M059J (cell line): ENCODE measurements at regions not wholly inside any gene's neighbourhood (a gene's known extent, or its start where the extent isn't known, plus 50 kb on each side); places are given as distances from the start of the nearest gene placed in this dataset.
"Not testable (repeated sequence)": the region's sequence is repeated elsewhere in the genome, so short reads cannot be mapped to it uniquely, and the experiment has no call there.

Experiments
- DNase-seq: peaks from one replicate; pipeline ENCODE4 v3.0.0-alpha.2; 2012; ENCODE audit warnings: low read depth

- DNase-seq, result no peak
Observed at GRCh38 chr6:86255973-86256372, 613.3 kb upstream of the SYNCRIP start.

GRCh38 chr6:86251106-86251505 is 608.4 kb upstream of the SYNCRIP start:
- DNase-seq, result no peak

GRCh38 chr6:86217906-86218305 is 575.2 kb upstream of the SYNCRIP start:
- DNase-seq, result no peak

GRCh38 chr6:86215323-86215722 is 572.6 kb upstream of the SYNCRIP start:
- no peak for DNase-seq

- DNase-seq, result no peak
Observed at GRCh38 chr6:86205980-86206379, 563.3 kb upstream of the SYNCRIP start.

GRCh38 chr6:86203044-86203443 is 560.4 kb upstream of the SYNCRIP start:
- DNase-seq, result no peak

- no peak for DNase-seq
Observed at GRCh38 chr6:86193821-86194220, 551.1 kb upstream of the SYNCRIP start.

- DNase-seq, result peak; percentile 10
Observed at GRCh38 chr6:86192123-86192522, 549.4 kb upstream of the SYNCRIP start.

GRCh38 chr6:86175149-86175548 is 532.5 kb upstream of the SYNCRIP start:
- DNase-seq, result peak; percentile 8

- no peak for DNase-seq
Observed at GRCh38 chr6:86154852-86155251, 512.2 kb upstream of the SYNCRIP start.

GRCh38 chr6:86153521-86153920 is 510.8 kb upstream of the SYNCRIP start:
- no peak for DNase-seq

- no peak for DNase-seq
Observed at GRCh38 chr6:86152546-86152945, 509.9 kb upstream of the SYNCRIP start.

GRCh38 chr6:86148586-86148985 is 505.9 kb upstream of the SYNCRIP start:
- DNase-seq, result no peak

- no peak for DNase-seq
Observed at GRCh38 chr6:86147859-86148258, 505.2 kb upstream of the SYNCRIP start.

- no peak for DNase-seq
Observed at GRCh38 chr6:86147311-86147710, 504.6 kb upstream of the SYNCRIP start.

- DNase-seq, result not testable (repeated sequence)
Observed at GRCh38 chr6:86146751-86147150, 504.1 kb upstream of the SYNCRIP start.

GRCh38 chr6:86142326-86142725 is 499.6 kb upstream of the SYNCRIP start:
- no peak for DNase-seq

- no peak for DNase-seq
Observed at GRCh38 chr6:86128130-86128814, 485.6 kb upstream of the SYNCRIP start.

- DNase-seq, result no peak
Observed at GRCh38 chr6:86122086-86122485, 479.4 kb upstream of the SYNCRIP start.

- DNase-seq, result no peak
Observed at GRCh38 chr6:86118271-86118670, 475.6 kb upstream of the SYNCRIP start.

- DNase-seq, result no peak
Observed at GRCh38 chr6:86107985-86108384, 465.3 kb upstream of the SYNCRIP start.

- DNase-seq, result no peak
Observed at GRCh38 chr6:86087954-86088353, 445.3 kb upstream of the SYNCRIP start.

GRCh38 chr6:86079938-86080337 is 437.3 kb upstream of the SYNCRIP start:
- no peak for DNase-seq

GRCh38 chr6:86070151-86070550 is 427.5 kb upstream of the SYNCRIP start:
- DNase-seq, result no peak
